ENCODE measurements at regions not wholly inside any gene's neighbourhood (a gene's known extent, or its start where the extent isn't known, plus 50 kb on each side); places are given as distances from the start of the nearest gene placed in this dataset.

GRCh38 chr4:175109933-175110332, 191.8 kb downstream of the ADAM29 start:
- TF ChIP-seq CTCF (IDR thresholded peaks at IDR 0.05) (no peak), HMGXB4 (CRISPR knock-in tag; IDR thresholded peaks at IDR 0.05; ENCODE audit: borderline replicate concordance) (no peak), EP300 (IDR thresholded peaks at IDR 0.05) (no peak), POLR2A (IDR thresholded peaks at IDR 0.05; ENCODE audit: low read length) (no peak), CEBPB (IDR thresholded peaks at IDR 0.05) (no peak), RCOR1 (IDR thresholded peaks at IDR 0.05; ENCODE audit: low read depth, low read length) (no peak), EHMT2 (IDR thresholded peaks at IDR 0.05; ENCODE audit: low read depth) (no peak), ELK1 (IDR thresholded peaks at IDR 0.05; ENCODE audit: low read depth, low read length) (no peak), CBX8 (IDR thresholded peaks at IDR 0.05) (no peak), USF2 (IDR thresholded peaks at IDR 0.05) (no peak), ZFP36 (IDR thresholded peaks at IDR 0.05; ENCODE audit: borderline replicate concordance, partially characterized antibody) (no peak), REST (IDR thresholded peaks at IDR 0.05) (no peak), RAD21 (conservative IDR thresholded peaks at IDR 0.05 in 1 of 2, IDR thresholded peaks at IDR 0.05 in 1 of 2) (no peak)
